OCI-LY3 (cell line): ENCODE measurements at regions not wholly inside any gene's neighbourhood (a gene's known extent, or its start where the extent isn't known, plus 50 kb on each side); places are given as distances from the start of the nearest gene placed in this dataset.

Experiments used
- EZH2phosphoT487 ChIP-seq: fragments of 200-600 bp; shearing (Covaris generic); IDR thresholded peaks from 2 replicates; pipeline ENCODE4 v1.6.1; 2018; ENCODE audit warnings: antibody characterized with exemption, mixed run types, low read depth
- TF ChIP-seq, protein P1 (sequence below): fragments of 200-600, 300-600 bp; sonication (generic); IDR thresholded peaks from 2 replicates; pipeline ENCODE4 v1.5.1; 2014; ENCODE audit warnings: antibody characterized with exemption, low read length, low read depth

- TF ChIP-seq, protein P1, sequence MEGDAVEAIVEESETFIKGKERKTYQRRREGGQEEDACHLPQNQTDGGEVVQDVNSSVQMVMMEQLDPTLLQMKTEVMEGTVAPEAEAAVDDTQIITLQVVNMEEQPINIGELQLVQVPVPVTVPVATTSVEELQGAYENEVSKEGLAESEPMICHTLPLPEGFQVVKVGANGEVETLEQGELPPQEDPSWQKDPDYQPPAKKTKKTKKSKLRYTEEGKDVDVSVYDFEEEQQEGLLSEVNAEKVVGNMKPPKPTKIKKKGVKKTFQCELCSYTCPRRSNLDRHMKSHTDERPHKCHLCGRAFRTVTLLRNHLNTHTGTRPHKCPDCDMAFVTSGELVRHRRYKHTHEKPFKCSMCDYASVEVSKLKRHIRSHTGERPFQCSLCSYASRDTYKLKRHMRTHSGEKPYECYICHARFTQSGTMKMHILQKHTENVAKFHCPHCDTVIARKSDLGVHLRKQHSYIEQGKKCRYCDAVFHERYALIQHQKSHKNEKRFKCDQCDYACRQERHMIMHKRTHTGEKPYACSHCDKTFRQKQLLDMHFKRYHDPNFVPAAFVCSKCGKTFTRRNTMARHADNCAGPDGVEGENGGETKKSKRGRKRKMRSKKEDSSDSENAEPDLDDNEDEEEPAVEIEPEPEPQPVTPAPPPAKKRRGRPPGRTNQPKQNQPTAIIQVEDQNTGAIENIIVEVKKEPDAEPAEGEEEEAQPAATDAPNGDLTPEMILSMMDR = no peak
- TF ChIP-seq EZH2phosphoT487 = no peak
Measured at GRCh38 chr21:28826021-28826420, 166.7 kb downstream of the LTN1 start.
